CD4-positive, alpha-beta memory T cell (primary cell): ENCODE measurements at regions not wholly inside any gene's neighbourhood (a gene's known extent, or its start where the extent isn't known, plus 50 kb on each side); places are given as distances from the start of the nearest gene placed in this dataset.

ENCODE experiments used
- CTCF ChIA-PET: fragments of 350-600 bp; sonication (Branson Sonifier 250); formaldehyde crosslinking; loops from one replicate; lab custom pipeline; 2021; ENCODE audit warnings: inconsistent platforms; ENCODE audit not compliant: partially characterized antibody; lab: Charles Lee
- POLR2A ChIA-PET: fragments of 350-600 bp; sonication (Branson Sonifier 250); formaldehyde crosslinking; loops from one replicate; lab custom pipeline; 2021; ENCODE audit not compliant: partially characterized antibody; lab: Charles Lee
- DNase-seq, 5 donors: peaks; one replicate each; pipeline versions ENCODE4 v3.0.0 to v3.0.0-alpha.2; 2020 to 2022; ENCODE audit warnings: mixed read lengths in 1 of 5
- H3K27ac ChIP-seq: one replicate; pipeline ENCODE4 v1.7.0; 2013; ENCODE audit warnings: low read depth, low read length
- H3K27me3 ChIP-seq: 2 replicates; pipeline ENCODE4 v1.7.0; 2013; ENCODE audit warnings: mild to moderate bottlenecking, low read length, moderate library complexity; ENCODE audit not compliant: insufficient read depth
- H3K36me3 ChIP-seq: 2 replicates; pipeline ENCODE4 v1.7.0; 2013; ENCODE audit warnings: mild to moderate bottlenecking, low read length, moderate library complexity; ENCODE audit not compliant: insufficient read depth
- H3K4me1 ChIP-seq: 2 replicates; pipeline ENCODE4 v1.7.0; 2013; ENCODE audit warnings: mild to moderate bottlenecking, low read length, moderate library complexity; ENCODE audit not compliant: insufficient read depth
- H3K4me3 ChIP-seq, 2 donors: one replicate each; pipeline ENCODE4 v1.7.0; 2013; ENCODE audit warnings: low read length in 2 of 2, mild to moderate bottlenecking in 1 of 2
- H3K9me3 ChIP-seq, 2 donors: one replicate each; pipeline ENCODE4 v1.7.0; 2013; ENCODE audit warnings: low read length in 2 of 2, control low read depth in 1 of 2; ENCODE audit not compliant: control insufficient read depth in 1 of 2
- H3K27ac Mint-ChIP-seq, 7 donors: one replicate each; pipeline ENCODE4 v1.8.0; 2020 to 2021; ENCODE audit warnings: mixed read lengths in 7 of 7, mild to moderate bottlenecking in 6 of 7, inconsistent platforms in 3 of 7, moderate library complexity in 3 of 7
- H3K27me3 Mint-ChIP-seq, 2 donors: one replicate each; pipeline ENCODE4 v1.8.0; 2020 to 2021; ENCODE audit warnings: mixed read lengths in 2 of 2
- H3K36me3 Mint-ChIP-seq, 2 donors: one replicate each; pipeline ENCODE4 v1.8.0; 2020 to 2021; ENCODE audit warnings: mixed read lengths in 2 of 2, inconsistent platforms in 1 of 2, mild to moderate bottlenecking in 1 of 2
- H3K4me1 Mint-ChIP-seq, 4 donors: one replicate each; pipeline ENCODE4 v1.8.0; 2020 to 2021; ENCODE audit warnings: mixed read lengths in 4 of 4, mild to moderate bottlenecking in 1 of 4
- H3K4me3 Mint-ChIP-seq, 8 donors: one replicate each; pipeline ENCODE4 v1.8.0; 2020 to 2021; ENCODE audit warnings: mixed read lengths in 8 of 8, mild to moderate bottlenecking in 7 of 8, moderate library complexity in 6 of 8, inconsistent platforms in 3 of 8
- H3K9me3 Mint-ChIP-seq, 8 donors: one replicate each; pipeline ENCODE4 v1.8.0; 2020 to 2021; ENCODE audit warnings: mixed read lengths in 8 of 8, mild to moderate bottlenecking in 5 of 8, inconsistent platforms in 3 of 8, moderate library complexity in 1 of 8
- intact Hi-C: fragments of 100-400 bp; cut with micrococcal nuclease; formaldehyde crosslinking; loops from one replicate; pipeline ENCODE4 v1.15.1; 2023

DNA sequence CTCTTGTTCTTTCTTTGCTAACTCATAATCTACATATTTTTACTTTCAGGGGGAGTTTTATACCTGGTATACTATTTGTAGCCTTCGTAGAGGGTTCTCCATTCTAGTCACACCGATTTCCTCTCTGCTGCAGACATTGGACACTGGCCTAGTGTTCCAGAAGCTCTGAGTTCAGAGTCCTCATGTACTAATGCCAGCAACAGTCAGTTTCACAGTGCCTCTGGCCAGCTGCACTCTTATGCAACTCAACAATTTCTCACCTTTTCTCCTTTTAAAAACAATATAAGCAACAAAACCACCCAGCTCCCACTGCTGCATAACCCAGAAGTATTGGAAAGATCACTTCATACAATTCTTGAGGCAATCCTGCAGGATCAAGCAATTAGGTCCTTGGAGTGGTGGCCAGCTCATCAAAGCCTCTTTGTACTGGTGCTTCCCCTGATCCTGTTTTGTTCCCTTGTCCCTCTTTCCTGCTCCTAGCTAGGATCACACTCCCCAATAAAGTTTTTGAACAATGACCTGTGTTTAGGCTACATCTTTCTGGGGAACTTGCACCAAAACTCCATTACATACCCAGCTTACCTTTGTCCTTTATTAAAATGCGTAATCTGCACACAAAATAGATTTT is 98.1 kb upstream of the TUT7 start:
- H3K4me3 Mint-ChIP-seq, result no peak overlapping the region
- POLR2A ChIA-PET, result no interaction called here
- Histone ChIP-seq H3K27me3 (no peaks in the 10 kb centered on the region), H3K4me1 (no peaks in the 10 kb centered on the region), H3K4me3 (no peak overlapping the region), H3K27ac (no peak overlapping the region), H3K36me3 (no peaks in the 10 kb centered on the region), H3K9me3 (no peaks in the 10 kb centered on the region)
- no peaks in the 10 kb centered on the region for H3K4me1 Mint-ChIP-seq
- intact Hi-C loops, result no loop called here
- peaks cover 0 to 5% of the 10 kb centered on the region in 2 donors for H3K27me3 Mint-ChIP-seq
- no peaks in the 10 kb centered on the region for H3K36me3 Mint-ChIP-seq
- no peak for DNase-seq
- CTCF ChIA-PET, result interaction anchor here (1.0 kb wide), 1 partner anchor 37 kb away, joined by 3 read pairs; no protein-coding TSS in a partner anchor
- no peak overlapping the region for H3K27ac Mint-ChIP-seq
- H3K9me3 Mint-ChIP-seq, result peaks cover 0 to 2% (median 0%) of the 10 kb centered on the region in 8 donors

GRCh38 chr9:86449246-86449645 is 95.0 kb upstream of the TUT7 start:
- H3K4me3 Mint-ChIP-seq, result no peak overlapping the region
- no peak overlapping the region for H3K27ac ChIP-seq
- ChIA-PET POLR2A (no interaction called here), CTCF (no interaction called here)
- H3K4me1 ChIP-seq, result no peaks in the 10 kb centered on the region
- no peak for DNase-seq
- no peaks in the 10 kb centered on the region for H3K4me1 Mint-ChIP-seq
- no peak overlapping the region for H3K27ac Mint-ChIP-seq
- H3K36me3 ChIP-seq, result no peaks in the 10 kb centered on the region
- no peak overlapping the region for H3K4me3 ChIP-seq
- no peaks in the 10 kb centered on the region for H3K27me3 ChIP-seq
- intact Hi-C loops, result no loop called here
- peaks cover 0 to 2% (median 0%) of the 10 kb centered on the region in 8 donors for H3K9me3 Mint-ChIP-seq
- H3K27me3 Mint-ChIP-seq, result peaks cover 3 to 18% of the 10 kb centered on the region in 2 donors
- H3K9me3 ChIP-seq, result no peaks in the 10 kb centered on the region
- H3K36me3 Mint-ChIP-seq, result no peaks in the 10 kb centered on the region

DNA sequence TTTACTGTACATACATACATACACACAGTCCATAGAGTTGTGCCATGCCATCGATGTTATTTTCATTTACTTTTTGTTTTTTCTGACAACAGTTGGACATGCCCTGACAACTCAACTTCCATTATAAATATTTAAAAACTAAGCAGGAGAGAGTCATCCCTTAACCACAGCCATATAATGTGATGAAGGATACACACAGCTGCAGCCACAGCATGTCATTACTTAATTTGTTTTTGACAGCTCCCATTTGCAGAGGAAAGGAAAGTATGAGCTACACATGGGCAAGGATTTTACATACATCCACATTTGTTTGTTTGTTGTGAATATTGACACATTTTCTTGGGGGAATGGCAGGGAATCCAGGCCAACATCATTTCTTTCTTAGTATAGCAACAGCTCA is 91.5 kb upstream of the TUT7 start:
- H3K27me3 Mint-ChIP-seq, result peaks cover 3 to 20% of the 10 kb centered on the region in 2 donors
- intact Hi-C loops, result no loop called here

GRCh38 chr9:86443992-86444391 is 89.8 kb upstream of the TUT7 start:
- Mint-ChIP-seq H3K4me1 (no peaks in the 10 kb centered on the region), H3K27me3 (peaks cover 3 to 22% of the 10 kb centered on the region in 2 donors), H3K4me3 (no peak overlapping the region), H3K36me3 (no peaks in the 10 kb centered on the region), H3K27ac (no peak overlapping the region), H3K9me3 (peaks cover 0 to 2% (median 0%) of the 10 kb centered on the region in 8 donors)
- H3K27ac ChIP-seq, result no peak overlapping the region
- no peaks in the 10 kb centered on the region for H3K27me3 ChIP-seq
- DNase-seq, result no peak
- ChIA-PET CTCF (no interaction called here), POLR2A (no interaction called here)
- H3K4me1 ChIP-seq, result no peaks in the 10 kb centered on the region
- H3K36me3 ChIP-seq, result no peaks in the 10 kb centered on the region
- intact Hi-C loops, result no loop called here
- no peak overlapping the region for H3K4me3 ChIP-seq
- H3K9me3 ChIP-seq, result no peaks in the 10 kb centered on the region

More for the DNA sequence above, 91.5 kb upstream of the TUT7 start:
- no peak for DNase-seq
- Histone ChIP-seq H3K4me1 (no peaks in the 10 kb centered on the region), H3K27ac (no peak overlapping the region), H3K27me3 (no peaks in the 10 kb centered on the region), H3K36me3 (no peaks in the 10 kb centered on the region), H3K4me3 (no peak overlapping the region), H3K9me3 (no peaks in the 10 kb centered on the region)
- Mint-ChIP-seq H3K4me3 (no peak overlapping the region), H3K4me1 (no peaks in the 10 kb centered on the region), H3K36me3 (no peaks in the 10 kb centered on the region), H3K27ac (no peak overlapping the region), H3K9me3 (no peaks in the 10 kb centered on the region)
- ChIA-PET POLR2A (no interaction called here), CTCF (interaction anchor here (1.2 kb wide), 1 partner anchor 11 kb away, joined by 5 read pairs; no protein-coding TSS in a partner anchor)

GRCh38 chr9:86434039-86434726 is 80.0 kb upstream of the TUT7 start:
- no peak overlapping the region for H3K27ac Mint-ChIP-seq
- Histone ChIP-seq H3K4me1 (no peaks in the 10 kb centered on the region), H3K9me3 (no peaks in the 10 kb centered on the region), H3K27me3 (no peaks in the 10 kb centered on the region), H3K27ac (no peak overlapping the region), H3K4me3 (no peak overlapping the region), H3K36me3 (no peaks in the 10 kb centered on the region)
- H3K9me3 Mint-ChIP-seq, result peaks cover 0 to 16% (median 10%) of the 10 kb centered on the region in 8 donors
- ChIA-PET POLR2A (interaction anchor here (0.5 kb wide), 1 partner anchor 289 kb away, joined by 3 read pairs; no protein-coding TSS in a partner anchor), CTCF (interaction anchor here (0.8 to 3.9 kb wide), 7 partner anchors 12 to 897 kb away, joined by 3 to 26 read pairs (median 6); no protein-coding TSS in a partner anchor)
- H3K27me3 Mint-ChIP-seq, result peaks cover 7 to 23% of the 10 kb centered on the region in 2 donors
- no peaks in the 10 kb centered on the region for H3K36me3 Mint-ChIP-seq
- DNase-seq, result peak in 4 of 5 donors; percentile 15 to 35 (median 28)
- intact Hi-C loops, result loop anchor here (1.0 kb wide), 1 partner anchor 890 kb away; no protein-coding TSS in a partner anchor
- H3K4me1 Mint-ChIP-seq, result peaks cover 0 to 2% (median 0%) of the 10 kb centered on the region in 4 donors
- no peak overlapping the region for H3K4me3 Mint-ChIP-seq

DNA sequence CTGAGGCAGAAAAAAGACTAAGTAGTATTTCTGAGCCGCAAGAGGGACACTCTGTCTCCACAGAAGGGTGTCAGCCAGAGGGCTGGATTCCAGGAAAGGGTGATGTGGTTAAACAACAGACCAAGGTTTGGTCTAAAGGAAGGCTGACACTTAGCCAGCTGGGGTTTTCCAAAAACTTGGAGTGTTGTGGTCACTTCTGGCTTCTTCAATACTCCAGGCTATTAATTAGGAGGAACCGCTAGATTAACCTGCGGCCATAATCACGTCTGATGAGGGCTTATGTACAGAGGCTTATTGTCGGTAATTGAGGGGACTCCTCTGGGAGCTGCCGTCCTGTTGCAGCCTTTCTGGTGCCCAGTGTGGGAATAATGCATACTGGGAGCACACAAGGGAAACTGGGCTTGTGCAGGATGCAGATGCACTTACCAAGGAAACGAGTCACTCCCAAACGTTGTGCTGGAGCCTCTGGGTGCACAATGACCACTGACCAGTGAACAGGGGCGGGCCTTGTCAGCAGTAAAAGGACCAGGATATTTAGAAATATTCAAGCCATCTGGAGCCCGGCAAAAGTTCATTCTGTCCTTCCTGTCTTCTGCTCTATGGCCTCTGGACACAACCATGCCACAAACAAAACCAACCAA is 70.2 kb upstream of the TUT7 start:
- Mint-ChIP-seq H3K36me3 (no peaks in the 10 kb centered on the region), H3K27ac (no peak overlapping the region), H3K4me1 (no peaks in the 10 kb centered on the region), H3K9me3 (no peaks in the 10 kb centered on the region), H3K27me3 (peaks cover 3 to 6% of the 10 kb centered on the region in 2 donors), H3K4me3 (no peak overlapping the region)
- no peak for DNase-seq
- H3K36me3 ChIP-seq, result no peaks in the 10 kb centered on the region
- H3K4me1 ChIP-seq, result no peaks in the 10 kb centered on the region
- CTCF ChIA-PET, result interaction anchor here (2.9 kb wide), 1 partner anchor 10 kb away, joined by 17 read pairs; no protein-coding TSS in a partner anchor
- peaks cover 5% of the 10 kb centered on the region for H3K27me3 ChIP-seq
- no peak overlapping the region for H3K27ac ChIP-seq
- no peaks in the 10 kb centered on the region for H3K9me3 ChIP-seq
- H3K4me3 ChIP-seq, result no peak overlapping the region
- POLR2A ChIA-PET, result no interaction called here
- intact Hi-C loops, result no loop called here
